ENCODE measurements at regions not wholly inside any gene's neighbourhood (a gene's known extent, or its start where the extent isn't known, plus 50 kb on each side); places are given as distances from the start of the nearest gene placed in this dataset.

- no peak for TF ChIP-seq CTCF (IDR thresholded peaks at IDR 0.05; ENCODE audit: low read depth, low read length, poor library complexity, severe bottlenecking)
- TF ChIP-seq EZH2phosphoT487 (IDR thresholded peaks at IDR 0.05; ENCODE audit: borderline replicate concordance, low read length) = no peak
Measured at GRCh38 chr5:15142458-15142857, 270.9 kb upstream of the ANKH start.

Measured in DOHH2 (cell line).